BLaER1 treated with 17β-estradiol and CSF1 and Interleukin-3, amounts not matched to agents 10 nM and 100 nM (cell line): ENCODE measurements at regions not wholly inside any gene's neighbourhood (a gene's known extent, or its start where the extent isn't known, plus 50 kb on each side); places are given as distances from the start of the nearest gene placed in this dataset.
"Not testable (repeated sequence)": the region's sequence is repeated elsewhere in the genome, so short reads cannot be mapped to it uniquely, and the experiment has no call there.

Experiments used
- H3K27ac ChIP-seq, 11 experiments: shearing (Covaris generic); formaldehyde crosslinking; 2 replicates each; pipeline ENCODE4 v1.8.1; 2022
- H3K27me3 ChIP-seq, 11 experiments: shearing (Covaris generic); formaldehyde crosslinking; 2 replicates each; pipeline ENCODE4 v1.8.1; 2022
- H3K36me3 ChIP-seq, 11 experiments: shearing (Covaris generic); formaldehyde crosslinking; 2 replicates each; pipeline ENCODE4 v1.8.1; 2022
- H3K4me1 ChIP-seq, 10 experiments: shearing (Covaris generic); formaldehyde crosslinking; 2 replicates each; pipeline ENCODE4 v1.8.1; 2022
- H3K4me2 ChIP-seq, 11 experiments: shearing (Covaris generic); formaldehyde crosslinking; 2 replicates each; pipeline ENCODE4 v1.8.1; 2022
- H3K4me3 ChIP-seq, 10 experiments: shearing (Covaris generic); formaldehyde crosslinking; 2 replicates each; pipeline ENCODE4 v1.8.1; 2022
- H3K9ac ChIP-seq, 11 experiments: shearing (Covaris generic); formaldehyde crosslinking; 2 replicates each; pipeline ENCODE4 v1.8.1; 2022
- H3K9me3 ChIP-seq, 11 experiments: shearing (Covaris generic); formaldehyde crosslinking; replicated peaks in 1 of 11; 2 replicates each; pipeline ENCODE4 v1.8.1; 2022
- H4K20me1 ChIP-seq, 11 experiments: shearing (Covaris generic); formaldehyde crosslinking; 2 replicates each; pipeline ENCODE4 v1.8.1; 2022
- Cebpa-rat ChIP-seq, 11 experiments: shearing (Covaris generic); IDR thresholded peaks; 2 replicates each; pipeline ENCODE4 v1.8.1; 2022

- H3K9ac ChIP-seq, result no peak overlapping the region
- H3K27me3 ChIP-seq, result no peaks in the 10 kb centered on the region
- TF ChIP-seq Cebpa-rat (IDR thresholded peaks at IDR 0.05), result no peak
- H3K4me1 ChIP-seq, result peaks cover 5 to 9% (median 6%) of the 10 kb centered on the region in 10 experiments; a peak in 12 of 20 replicates
- H4K20me1 ChIP-seq, result no peaks in the 10 kb centered on the region
- no peaks in the 10 kb centered on the region for H3K36me3 ChIP-seq
- H3K27ac ChIP-seq, result no peak overlapping the region
- H3K9me3 ChIP-seq, result no peaks in the 10 kb centered on the region
- H3K4me2 ChIP-seq, result peak overlapping the region in 8 of 11 experiments; percentile 7 to 53 (median 14); a peak in 9 of 22 replicates
- no peak overlapping the region for H3K4me3 ChIP-seq
These were observed 169.6 kb upstream of the LHX8 start for GRCh38 chr1:74964508-74965102.

GRCh38 chr1:74969566-74970135 is 164.5 kb upstream of the LHX8 start:
- Histone ChIP-seq H3K36me3 (no peaks in the 10 kb centered on the region), H3K4me1 (peaks cover 0 to 2% (median 2%) of the 10 kb centered on the region in 10 experiments; a peak in 11 of 20 replicates), H3K9me3 (no peaks in the 10 kb centered on the region), H3K9ac (no peak overlapping the region), H4K20me1 (no peaks in the 10 kb centered on the region), H3K4me2 (no peak overlapping the region), H3K27me3 (no peaks in the 10 kb centered on the region), H3K27ac (no peak overlapping the region), H3K4me3 (no peak overlapping the region)
- TF ChIP-seq Cebpa-rat (IDR thresholded peaks at IDR 0.05), result no peak

- Histone ChIP-seq H3K9ac (no peak overlapping the region), H3K4me3 (no peak overlapping the region), H3K27me3 (no peaks in the 10 kb centered on the region), H3K36me3 (no peaks in the 10 kb centered on the region), H3K27ac (no peak overlapping the region), H3K4me1 (no peaks in the 10 kb centered on the region), H4K20me1 (no peaks in the 10 kb centered on the region), H3K9me3 (no peaks in the 10 kb centered on the region), H3K4me2 (no peak overlapping the region)
- no peak for TF ChIP-seq Cebpa-rat (IDR thresholded peaks at IDR 0.05)
These were observed 162.2 kb upstream of the LHX8 start for GRCh38 chr1:74971982-74972381.

GRCh38 chr1:74976491-74976890 is 157.7 kb upstream of the LHX8 start:
- Histone ChIP-seq H3K4me1 (no peaks in the 10 kb centered on the region), H3K36me3 (no peaks in the 10 kb centered on the region), H4K20me1 (no peaks in the 10 kb centered on the region), H3K9ac (no peak overlapping the region), H3K4me3 (no peak overlapping the region), H3K4me2 (no peak overlapping the region), H3K27ac (no peak overlapping the region), H3K27me3 (no peaks in the 10 kb centered on the region), H3K9me3 (no peaks in the 10 kb centered on the region)
- TF ChIP-seq Cebpa-rat (IDR thresholded peaks at IDR 0.05), result no peak

- not testable (repeated sequence) for H3K4me2 ChIP-seq, H3K36me3 ChIP-seq, H3K27ac ChIP-seq, H3K9ac ChIP-seq, H3K4me1 ChIP-seq, H4K20me1 ChIP-seq, H3K9me3 ChIP-seq, H3K4me3 ChIP-seq, H3K27me3 ChIP-seq
These were observed 141.7 kb upstream of the LHX8 start for GRCh38 chr1:74992448-74992847.

GRCh38 chr1:74995821-74996220 is 138.4 kb upstream of the LHX8 start:
- Histone ChIP-seq H3K36me3 (no peaks in the 10 kb centered on the region), H4K20me1 (no peaks in the 10 kb centered on the region), H3K4me2 (no peak overlapping the region), H3K27ac (no peak overlapping the region), H3K9me3 (no peaks in the 10 kb centered on the region), H3K4me1 (no peaks in the 10 kb centered on the region), H3K9ac (no peak overlapping the region), H3K4me3 (no peak overlapping the region), H3K27me3 (no peaks in the 10 kb centered on the region)
- TF ChIP-seq Cebpa-rat (IDR thresholded peaks at IDR 0.05), result no peak

GRCh38 chr1:75010547-75010946 is 123.6 kb upstream of the LHX8 start:
- Histone ChIP-seq H3K9me3 (no peaks in the 10 kb centered on the region), H4K20me1 (no peaks in the 10 kb centered on the region), H3K4me2 (no peak overlapping the region), H3K27me3 (no peaks in the 10 kb centered on the region), H3K9ac (no peak overlapping the region), H3K27ac (no peak overlapping the region), H3K4me1 (no peaks in the 10 kb centered on the region), H3K4me3 (no peak overlapping the region), H3K36me3 (no peaks in the 10 kb centered on the region)
- TF ChIP-seq Cebpa-rat (IDR thresholded peaks at IDR 0.05), result no peak

- no peaks in the 10 kb centered on the region for H3K36me3 ChIP-seq
- H3K9ac ChIP-seq, result no peak overlapping the region
- no peaks in the 10 kb centered on the region for H4K20me1 ChIP-seq
- no peak overlapping the region for H3K4me2 ChIP-seq
- no peak for TF ChIP-seq Cebpa-rat (IDR thresholded peaks at IDR 0.05)
- no peaks in the 10 kb centered on the region for H3K27me3 ChIP-seq
- no peaks in the 10 kb centered on the region for H3K4me1 ChIP-seq
- no peak overlapping the region for H3K4me3 ChIP-seq
- H3K9me3 ChIP-seq, result no peaks in the 10 kb centered on the region
- H3K27ac ChIP-seq, result no peak overlapping the region
These were observed 119.9 kb upstream of the LHX8 start for GRCh38 chr1:75014250-75014649.

- no peak overlapping the region for H3K27ac ChIP-seq
- 0 out of 22 replicates have a peak, but pooled peaks cover 0 to 8% (median 0%) of the 10 kb centered on the region in 11 experiments for H3K9me3 ChIP-seq
- H3K36me3 ChIP-seq, result no peaks in the 10 kb centered on the region
- no peak overlapping the region for H3K4me2 ChIP-seq
- TF ChIP-seq Cebpa-rat (IDR thresholded peaks at IDR 0.05), result no peak
- H4K20me1 ChIP-seq, result no peaks in the 10 kb centered on the region
- H3K27me3 ChIP-seq, result no peaks in the 10 kb centered on the region
- no peak overlapping the region for H3K4me3 ChIP-seq
- H3K9ac ChIP-seq, result no peak overlapping the region
- no peaks in the 10 kb centered on the region for H3K4me1 ChIP-seq
These were observed 111.2 kb upstream of the LHX8 start for GRCh38 chr1:75023005-75023404.

- Histone ChIP-seq H3K4me1 (no peaks in the 10 kb centered on the region), H3K27me3 (no peaks in the 10 kb centered on the region), H3K27ac (no peak overlapping the region), H3K36me3 (no peaks in the 10 kb centered on the region), H3K4me2 (no peak overlapping the region), H3K4me3 (no peak overlapping the region), H3K9ac (no peak overlapping the region), H3K9me3 (peaks cover 0 to 14% (median 6%) of the 10 kb centered on the region in 11 experiments; a peak in 10 of 22 replicates), H4K20me1 (no peaks in the 10 kb centered on the region)
- TF ChIP-seq Cebpa-rat (IDR thresholded peaks at IDR 0.05), result no peak
These were observed 99.8 kb upstream of the LHX8 start for GRCh38 chr1:75034376-75034775.
